ENCODE measurements at regions not wholly inside any gene's neighbourhood (a gene's known extent, or its start where the extent isn't known, plus 50 kb on each side); places are given as distances from the start of the nearest gene placed in this dataset.

DNA sequence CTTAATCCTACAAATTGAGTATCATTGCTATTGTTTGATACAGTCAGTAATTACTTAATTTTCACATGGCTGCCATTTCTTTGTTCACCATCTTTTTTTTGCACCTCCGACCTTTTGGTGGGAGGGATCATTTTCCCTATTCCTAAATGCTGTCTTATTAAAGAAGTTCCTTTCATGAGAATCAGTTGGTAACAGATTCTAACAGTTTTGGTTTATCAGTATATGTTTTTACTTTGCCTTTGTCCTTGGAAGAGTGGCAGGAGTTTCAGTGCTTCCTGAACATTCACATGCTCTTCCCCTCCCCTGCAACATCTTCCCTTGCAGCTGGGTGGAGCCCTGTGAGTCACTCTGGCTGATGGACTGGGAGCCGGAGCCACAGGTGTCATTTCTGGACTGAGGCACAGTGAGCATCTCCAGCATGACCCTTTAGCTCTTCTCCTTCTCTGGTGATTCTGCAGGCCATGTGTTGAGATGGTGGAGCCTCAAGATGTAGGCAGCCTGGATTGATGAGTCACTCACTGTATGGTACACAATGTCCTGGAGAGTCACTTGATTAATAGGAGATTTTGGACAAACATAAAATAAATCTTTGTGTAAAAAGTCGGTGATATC, 217.7 kb downstream of the URB2 start:
- H3K36me3 Mint-ChIP-seq (ENCODE audit: insufficient read depth): no peaks in the 10 kb centered on the region
- TF ChIP-seq, protein P1, sequence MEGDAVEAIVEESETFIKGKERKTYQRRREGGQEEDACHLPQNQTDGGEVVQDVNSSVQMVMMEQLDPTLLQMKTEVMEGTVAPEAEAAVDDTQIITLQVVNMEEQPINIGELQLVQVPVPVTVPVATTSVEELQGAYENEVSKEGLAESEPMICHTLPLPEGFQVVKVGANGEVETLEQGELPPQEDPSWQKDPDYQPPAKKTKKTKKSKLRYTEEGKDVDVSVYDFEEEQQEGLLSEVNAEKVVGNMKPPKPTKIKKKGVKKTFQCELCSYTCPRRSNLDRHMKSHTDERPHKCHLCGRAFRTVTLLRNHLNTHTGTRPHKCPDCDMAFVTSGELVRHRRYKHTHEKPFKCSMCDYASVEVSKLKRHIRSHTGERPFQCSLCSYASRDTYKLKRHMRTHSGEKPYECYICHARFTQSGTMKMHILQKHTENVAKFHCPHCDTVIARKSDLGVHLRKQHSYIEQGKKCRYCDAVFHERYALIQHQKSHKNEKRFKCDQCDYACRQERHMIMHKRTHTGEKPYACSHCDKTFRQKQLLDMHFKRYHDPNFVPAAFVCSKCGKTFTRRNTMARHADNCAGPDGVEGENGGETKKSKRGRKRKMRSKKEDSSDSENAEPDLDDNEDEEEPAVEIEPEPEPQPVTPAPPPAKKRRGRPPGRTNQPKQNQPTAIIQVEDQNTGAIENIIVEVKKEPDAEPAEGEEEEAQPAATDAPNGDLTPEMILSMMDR (IDR thresholded peaks at IDR 0.05; ENCODE audit: unreplicated experiment): no peak
- no peak overlapping the region for H3K27ac Mint-ChIP-seq
- peaks cover 23% of the 10 kb centered on the region for H3K4me1 Mint-ChIP-seq (ENCODE audit: low read depth)
- H3K4me3 Mint-ChIP-seq (ENCODE audit: low read depth): no peak overlapping the region
- H3K9me3 Mint-ChIP-seq (ENCODE audit: low read depth): no peaks in the 10 kb centered on the region
- peaks cover 76% of the 10 kb centered on the region for H3K27me3 Mint-ChIP-seq
- DNase-seq (ENCODE audit: low spot score, unreplicated experiment): no peak

DNA sequence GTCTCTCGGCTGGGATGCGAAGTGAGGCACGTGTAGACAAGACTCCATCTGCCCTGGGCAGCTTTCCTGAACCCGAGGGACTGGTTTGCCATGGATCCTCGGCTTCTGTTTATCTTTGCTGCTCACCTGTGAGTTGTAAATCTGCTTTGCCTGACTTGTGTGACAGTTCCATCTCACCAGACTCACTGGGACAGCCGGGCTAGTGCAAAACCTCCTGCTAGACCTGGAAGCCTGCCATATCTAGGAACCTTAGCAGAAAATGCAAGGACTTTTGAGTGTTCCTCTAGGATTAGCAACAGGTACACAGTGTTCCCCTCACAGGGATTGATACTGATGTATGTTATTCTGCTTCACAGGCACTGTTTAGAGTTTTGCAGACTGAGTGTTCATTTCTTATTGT, 218.6 kb downstream of the URB2 start:
- Mint-ChIP-seq H3K36me3 (ENCODE audit: insufficient read depth) (no peaks in the 10 kb centered on the region), H3K4me3 (ENCODE audit: low read depth) (no peak overlapping the region), H3K4me1 (ENCODE audit: low read depth) (peaks cover 23% of the 10 kb centered on the region), H3K9me3 (ENCODE audit: low read depth) (no peaks in the 10 kb centered on the region), H3K27me3 (peaks cover 71% of the 10 kb centered on the region), H3K27ac (no peak overlapping the region)
- TF ChIP-seq, protein P1 (IDR thresholded peaks at IDR 0.05; ENCODE audit: unreplicated experiment): no peak
- no peak for DNase-seq (ENCODE audit: low spot score, unreplicated experiment)

DNA sequence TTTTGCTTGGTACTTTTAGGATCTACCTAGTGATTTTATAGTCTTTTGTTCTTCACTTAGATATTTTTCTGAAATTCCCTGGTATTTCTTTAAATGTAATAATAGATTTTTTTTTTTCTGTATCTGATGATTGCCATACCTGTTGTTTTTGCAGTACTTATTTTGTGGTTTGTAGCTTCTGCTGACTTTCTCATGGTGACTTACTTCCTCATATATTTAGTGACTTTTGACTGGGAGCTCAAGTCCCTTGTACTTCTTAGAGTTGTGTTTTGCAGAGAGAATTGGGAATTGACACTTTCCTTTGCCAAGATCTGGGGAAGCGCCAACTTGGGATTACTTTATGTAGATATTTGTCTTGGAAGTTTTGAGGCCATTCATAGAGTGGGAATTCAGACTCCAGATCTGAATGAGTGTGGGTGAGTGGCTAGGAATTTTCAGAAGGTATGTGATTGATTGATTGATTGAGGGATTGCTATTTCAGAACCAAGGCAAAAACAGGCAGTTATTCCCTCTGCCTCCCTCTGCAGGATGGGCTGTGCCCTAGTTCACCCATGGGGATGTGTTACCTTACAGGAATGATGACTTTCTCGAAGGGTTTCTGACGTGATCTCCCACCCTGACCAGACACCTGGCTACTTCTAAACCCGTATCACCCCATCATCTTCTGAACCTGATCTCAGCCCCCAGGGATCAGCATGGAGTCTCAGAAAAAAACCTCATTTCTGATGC, 219.5 kb downstream of the URB2 start:
- H3K9me3 Mint-ChIP-seq (ENCODE audit: low read depth): no peaks in the 10 kb centered on the region
- H3K36me3 Mint-ChIP-seq (ENCODE audit: insufficient read depth): no peaks in the 10 kb centered on the region
- H3K4me3 Mint-ChIP-seq (ENCODE audit: low read depth): no peak overlapping the region
- no peak overlapping the region for H3K27ac Mint-ChIP-seq
- peaks cover 23% of the 10 kb centered on the region for H3K4me1 Mint-ChIP-seq (ENCODE audit: low read depth)
- TF ChIP-seq, protein P1 (IDR thresholded peaks at IDR 0.05; ENCODE audit: unreplicated experiment): peak; percentile 18
- H3K27me3 Mint-ChIP-seq: peaks cover 69% of the 10 kb centered on the region
- DNase-seq (ENCODE audit: low spot score, unreplicated experiment): no peak

DNA sequence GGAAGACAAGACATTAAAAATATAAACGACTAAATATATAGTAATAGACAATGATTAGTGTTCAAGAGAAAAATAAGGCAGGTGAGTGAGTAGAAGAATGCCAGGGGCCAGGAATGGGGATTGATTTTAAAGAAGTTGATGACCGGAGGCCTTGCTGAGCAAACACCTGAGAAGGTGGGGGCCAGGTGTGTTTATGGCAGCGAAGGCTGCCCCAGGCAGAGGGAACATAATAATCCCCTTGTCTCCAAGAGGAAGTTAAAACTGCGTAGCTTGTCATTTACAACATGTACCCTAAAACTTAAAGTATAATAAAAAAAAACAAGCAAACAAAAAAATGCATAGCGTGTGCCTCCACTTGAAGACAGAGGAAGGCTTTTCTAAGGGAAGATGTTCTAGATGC, 220.3 kb downstream of the URB2 start:
- no peaks in the 10 kb centered on the region for H3K36me3 Mint-ChIP-seq (ENCODE audit: insufficient read depth)
- TF ChIP-seq, protein P1 (IDR thresholded peaks at IDR 0.05; ENCODE audit: unreplicated experiment): no peak
- H3K9me3 Mint-ChIP-seq (ENCODE audit: low read depth): no peaks in the 10 kb centered on the region
- H3K27me3 Mint-ChIP-seq: peaks cover 70% of the 10 kb centered on the region
- H3K4me3 Mint-ChIP-seq (ENCODE audit: low read depth): no peak overlapping the region
- no peak for DNase-seq (ENCODE audit: low spot score, unreplicated experiment)
- H3K4me1 Mint-ChIP-seq (ENCODE audit: low read depth): peaks cover 23% of the 10 kb centered on the region
- peak overlapping the region; percentile 48 for H3K27ac Mint-ChIP-seq

DNA sequence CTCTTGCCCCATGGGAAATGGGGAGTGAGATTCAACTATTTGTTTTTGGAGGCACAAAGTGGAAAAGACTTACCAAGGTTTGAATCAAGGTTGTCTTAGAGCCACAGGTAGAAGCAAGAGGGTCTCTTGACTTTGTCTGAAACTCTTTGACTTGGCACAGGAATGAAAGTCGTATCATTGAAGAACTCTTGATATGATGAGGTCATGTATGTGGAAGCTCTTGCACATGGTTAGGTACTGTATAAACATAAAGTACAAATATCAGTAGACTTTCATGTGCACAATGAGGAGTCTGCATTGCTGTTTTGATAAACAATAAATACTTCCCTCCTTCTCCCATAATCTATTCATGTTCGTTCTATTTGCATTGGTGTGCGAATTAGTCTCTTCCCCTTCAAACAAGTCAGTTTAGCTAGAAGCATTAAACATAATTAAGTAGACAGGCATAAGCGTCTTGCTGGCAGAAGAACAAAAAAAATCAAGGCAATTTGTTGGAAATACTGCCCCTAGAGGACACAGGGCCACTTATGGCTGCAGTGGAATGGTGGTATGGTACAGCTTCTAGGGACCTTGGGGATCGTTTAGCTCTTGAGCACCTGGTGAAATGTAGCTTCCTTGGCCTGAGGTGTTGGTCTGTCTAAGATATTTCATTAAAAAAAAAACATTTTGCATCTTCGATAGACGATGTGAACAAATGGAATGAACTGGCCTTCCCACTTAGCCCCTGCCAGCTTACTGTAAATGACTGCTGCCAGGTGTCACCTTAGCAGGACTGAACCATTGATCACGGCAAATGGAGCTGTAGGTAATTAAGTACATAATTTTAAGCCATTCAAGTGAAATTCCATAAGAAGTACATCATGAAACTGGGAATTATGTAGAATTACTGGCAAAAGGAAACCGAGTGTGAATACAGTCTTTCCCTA, 218.0 kb upstream of the GALNT2 start:
- TF ChIP-seq, protein P1 (IDR thresholded peaks at IDR 0.05; ENCODE audit: unreplicated experiment): peak; percentile 73
- no peaks in the 10 kb centered on the region for H3K36me3 Mint-ChIP-seq (ENCODE audit: insufficient read depth)
- H3K27ac Mint-ChIP-seq: no peak overlapping the region
- H3K9me3 Mint-ChIP-seq (ENCODE audit: low read depth): no peaks in the 10 kb centered on the region
- peaks cover 20% of the 10 kb centered on the region for H3K4me1 Mint-ChIP-seq (ENCODE audit: low read depth)
- no peak for DNase-seq (ENCODE audit: low spot score, unreplicated experiment)
- H3K27me3 Mint-ChIP-seq: peaks cover 65% of the 10 kb centered on the region
- no peak overlapping the region for H3K4me3 Mint-ChIP-seq (ENCODE audit: low read depth)
